ENCODE measurements at regions not wholly inside any gene's neighbourhood (a gene's known extent, or its start where the extent isn't known, plus 50 kb on each side); places are given as distances from the start of the nearest gene placed in this dataset.
"Not testable (repeated sequence)": the region's sequence is repeated elsewhere in the genome, so short reads cannot be mapped to it uniquely, and the experiment has no call there.

GRCh38 chr4:125641611-125642010 is 326.9 kb downstream of the FAT4 start:
- H3K27ac ChIP-seq, result no peak overlapping the region
- H3K79me2 ChIP-seq (ENCODE audit: insufficient read depth), result no peaks in the 10 kb centered on the region
- in situ Hi-C loops (cut with MboI), result no loop called here
- no peaks in the 10 kb centered on the region for H3K27me3 ChIP-seq (replicated peaks; ENCODE audit: insufficient read depth)
- no peaks in the 10 kb centered on the region for H4K20me1 ChIP-seq (ENCODE audit: insufficient read depth)
- DNase-seq, result no peak
- H3K9me3 ChIP-seq (ENCODE audit: low read depth), result no peaks in the 10 kb centered on the region
- no peak overlapping the region for H3K4me3 ChIP-seq
- no peak overlapping the region for H3K4me2 ChIP-seq (ENCODE audit: unreplicated experiment)
- peak overlapping the region; percentile 59; the same call in 1 of the 2 replicates for H2AFZ ChIP-seq
- H3F3A ChIP-seq (ENCODE audit: insufficient read depth), result no peaks in the 10 kb centered on the region
- H3K36me3 ChIP-seq (ENCODE audit: low read depth), result no peaks in the 10 kb centered on the region
- H3K4me1 ChIP-seq (ENCODE audit: insufficient read depth), result peaks cover 7% of the 10 kb centered on the region; the same call in 1 of the 2 replicates
- WGBS, 2 experiments (ENCODE audit: low coverage in 1 of 2, low lambda C conversion rate in 2 of 2, missing lambda C conversion rate in 2 of 2), result 52 to 61% methylated on average over 1 of the region's 1 CpG
- H3K9ac ChIP-seq, result no peak overlapping the region
- no peak for TF ChIP-seq EZH2 (IDR thresholded peaks at IDR 0.05; ENCODE audit: insufficient read depth, poor library complexity, severe bottlenecking)
- no peak for TF ChIP-seq EZH2phosphoT487 (IDR thresholded peaks at IDR 0.05; ENCODE audit: insufficient read depth, low read depth)
- no peaks in the 10 kb centered on the region; the same call in 1 of the 2 replicates for H3K9me2 ChIP-seq (ENCODE audit: insufficient read depth)

GRCh38 chr4:125642645-125643044 is 327.9 kb downstream of the FAT4 start:
- 99% methylated on average over 5 of the region's 5 CpGs for WGBS, 2 experiments (ENCODE audit: low coverage in 1 of 2, low lambda C conversion rate in 2 of 2, missing lambda C conversion rate in 2 of 2)
- no peaks in the 10 kb centered on the region; the same call in 1 of the 2 replicates for H3K9me2 ChIP-seq (ENCODE audit: insufficient read depth)

GRCh38 chr4:125649452-125649851 is 334.7 kb downstream of the FAT4 start:
- no peaks in the 10 kb centered on the region for H3K27me3 ChIP-seq (replicated peaks; ENCODE audit: insufficient read depth)
- no peaks in the 10 kb centered on the region for H3K9me2 ChIP-seq (ENCODE audit: insufficient read depth)
- no peaks in the 10 kb centered on the region for H3K9me3 ChIP-seq (ENCODE audit: low read depth)
- H3K4me1 ChIP-seq (ENCODE audit: insufficient read depth), result no peaks in the 10 kb centered on the region
- in situ Hi-C loops (cut with MboI), result no loop called here
- H3K79me2 ChIP-seq (ENCODE audit: insufficient read depth), result no peaks in the 10 kb centered on the region
- TF ChIP-seq EZH2phosphoT487 (IDR thresholded peaks at IDR 0.05; ENCODE audit: insufficient read depth, low read depth) (no peak), EZH2 (IDR thresholded peaks at IDR 0.05; ENCODE audit: insufficient read depth, poor library complexity, severe bottlenecking) (no peak)
- no peak overlapping the region for H3K4me3 ChIP-seq
- no peak overlapping the region for H3K9ac ChIP-seq
- no peak overlapping the region for H3K27ac ChIP-seq
- H3F3A ChIP-seq (ENCODE audit: insufficient read depth), result no peaks in the 10 kb centered on the region
- H3K4me2 ChIP-seq (ENCODE audit: unreplicated experiment), result no peak overlapping the region
- no peaks in the 10 kb centered on the region for H4K20me1 ChIP-seq (ENCODE audit: insufficient read depth)
- WGBS, 2 experiments (ENCODE audit: low coverage in 1 of 2, low lambda C conversion rate in 2 of 2, missing lambda C conversion rate in 2 of 2), result 88% methylated on average over 6 of the region's 6 CpGs
- H3K36me3 ChIP-seq (ENCODE audit: low read depth), result no peaks in the 10 kb centered on the region
- DNase-seq, result no peak
- H2AFZ ChIP-seq, result no peak overlapping the region

More at GRCh38 chr4:125642645-125643044, 327.9 kb downstream of the FAT4 start:
- no peak overlapping the region for H3K9ac ChIP-seq
- no peaks in the 10 kb centered on the region for H3K36me3 ChIP-seq (ENCODE audit: low read depth)
- H3K27me3 ChIP-seq (replicated peaks; ENCODE audit: insufficient read depth), result no peaks in the 10 kb centered on the region
- H2AFZ ChIP-seq, result no peak overlapping the region
- no peak overlapping the region for H3K4me3 ChIP-seq
- no peaks in the 10 kb centered on the region for H4K20me1 ChIP-seq (ENCODE audit: insufficient read depth)
- H3K27ac ChIP-seq, result no peak overlapping the region
- peaks cover 7% of the 10 kb centered on the region; the same call in 1 of the 2 replicates for H3K4me1 ChIP-seq (ENCODE audit: insufficient read depth)
- TF ChIP-seq EZH2phosphoT487 (IDR thresholded peaks at IDR 0.05; ENCODE audit: insufficient read depth, low read depth), result no peak
- no peak for TF ChIP-seq EZH2 (IDR thresholded peaks at IDR 0.05; ENCODE audit: insufficient read depth, poor library complexity, severe bottlenecking)
- in situ Hi-C loops (cut with MboI), result no loop called here
- no peaks in the 10 kb centered on the region for H3K79me2 ChIP-seq (ENCODE audit: insufficient read depth)
- DNase-seq, result no peak
- no peaks in the 10 kb centered on the region for H3K9me3 ChIP-seq (ENCODE audit: low read depth)
- H3K4me2 ChIP-seq (ENCODE audit: unreplicated experiment), result no peak overlapping the region
- H3F3A ChIP-seq (ENCODE audit: insufficient read depth), result no peaks in the 10 kb centered on the region

- no peaks in the 10 kb centered on the region for H4K20me1 ChIP-seq (ENCODE audit: insufficient read depth)
- H3K4me1 ChIP-seq (ENCODE audit: insufficient read depth), result no peaks in the 10 kb centered on the region
- TF ChIP-seq EZH2 (IDR thresholded peaks at IDR 0.05; ENCODE audit: insufficient read depth, poor library complexity, severe bottlenecking), result no peak
- TF ChIP-seq EZH2phosphoT487 (IDR thresholded peaks at IDR 0.05; ENCODE audit: insufficient read depth, low read depth), result no peak
- H3F3A ChIP-seq (ENCODE audit: insufficient read depth), result no peaks in the 10 kb centered on the region
- no peak overlapping the region for H3K4me2 ChIP-seq (ENCODE audit: unreplicated experiment)
- no peak for DNase-seq
- no peaks in the 10 kb centered on the region for H3K79me2 ChIP-seq (ENCODE audit: insufficient read depth)
- no peaks in the 10 kb centered on the region for H3K36me3 ChIP-seq (ENCODE audit: low read depth)
- no peak overlapping the region for H3K4me3 ChIP-seq
- in situ Hi-C loops (cut with MboI), result no loop called here
- H3K9ac ChIP-seq, result no peak overlapping the region
- H3K27ac ChIP-seq, result no peak overlapping the region
- no peaks in the 10 kb centered on the region for H3K27me3 ChIP-seq (replicated peaks; ENCODE audit: insufficient read depth)
- no peaks in the 10 kb centered on the region for H3K9me2 ChIP-seq (ENCODE audit: insufficient read depth)
- H2AFZ ChIP-seq, result no peak overlapping the region
- H3K9me3 ChIP-seq (ENCODE audit: low read depth), result no peaks in the 10 kb centered on the region
Observed at GRCh38 chr4:125650557-125650956, 335.8 kb downstream of the FAT4 start.

- H3K79me2 ChIP-seq (ENCODE audit: insufficient read depth); H3K4me3 ChIP-seq; H3K4me2 ChIP-seq (ENCODE audit: unreplicated experiment); H3K27me3 ChIP-seq (replicated peaks; ENCODE audit: insufficient read depth); H3K27ac ChIP-seq; in situ Hi-C loops (cut with MboI); H4K20me1 ChIP-seq (ENCODE audit: insufficient read depth); H3K9me3 ChIP-seq (ENCODE audit: low read depth); H3K9ac ChIP-seq; H3K36me3 ChIP-seq (ENCODE audit: low read depth); H2AFZ ChIP-seq; H3K9me2 ChIP-seq (ENCODE audit: insufficient read depth); H3K4me1 ChIP-seq (ENCODE audit: insufficient read depth); H3F3A ChIP-seq (ENCODE audit: insufficient read depth); DNase-seq: not testable (repeated sequence)
- 93% methylated on average over 21 to 33 of the region's 33 CpGs for WGBS, 2 experiments (ENCODE audit: low coverage in 1 of 2, low lambda C conversion rate in 2 of 2, missing lambda C conversion rate in 2 of 2)
Observed at GRCh38 chr4:125651707-125652357, 337.1 kb downstream of the FAT4 start.

Measured in GM23248 (cell line).